ENCODE measurements at regions not wholly inside any gene's neighbourhood (a gene's known extent, or its start where the extent isn't known, plus 50 kb on each side); places are given as distances from the start of the nearest gene placed in this dataset.

DNA sequence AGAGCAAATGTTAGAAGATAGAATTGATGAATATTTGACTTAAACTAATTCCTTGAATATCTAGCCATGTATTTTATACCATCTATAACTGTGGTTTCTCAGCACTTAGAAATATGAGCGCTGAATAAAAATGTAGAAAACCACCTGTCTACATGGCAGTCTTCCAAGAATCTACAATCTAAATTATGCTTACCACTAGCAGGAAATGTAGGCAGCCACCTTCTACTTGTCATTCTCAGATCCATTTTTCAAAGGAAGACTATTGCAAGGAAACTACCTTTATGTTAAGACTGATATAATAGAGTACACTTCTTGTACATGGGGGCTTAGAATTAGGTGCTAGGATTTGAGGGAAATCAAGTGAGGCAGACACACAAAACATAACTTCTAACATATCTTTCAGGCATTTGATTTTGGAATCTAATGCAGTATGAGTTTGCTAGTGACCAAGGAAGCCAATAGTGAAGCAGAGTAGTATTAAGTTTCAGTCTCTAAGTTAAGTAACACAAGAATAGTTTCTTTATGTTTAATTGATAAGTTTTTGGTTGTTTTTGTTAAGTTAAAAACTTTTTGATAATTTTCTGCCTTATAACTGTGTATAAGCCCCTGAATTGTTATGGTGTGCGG is 175.9 kb upstream of the ITGA4 start:
- H3K9ac ChIP-seq (ENCODE audit: low read depth in 1 of 2, low read length in 2 of 2): no peak overlapping the region
- H3K9me3 ChIP-seq (ENCODE audit: control insufficient read depth in 1 of 2, low read length in 2 of 2): no peaks in the 10 kb centered on the region
- H3K4me1 ChIP-seq (ENCODE audit: control insufficient read depth in 1 of 2, insufficient read depth in 2 of 2, low read length in 2 of 2): no peaks in the 10 kb centered on the region
- no peak overlapping the region for H3K27ac ChIP-seq (ENCODE audit: low read depth, low read length)
- H3K4me3 ChIP-seq (ENCODE audit: low read depth in 1 of 2, low read length in 2 of 2): no peak overlapping the region
- no peaks in the 10 kb centered on the region for H3K27me3 ChIP-seq (ENCODE audit: control insufficient read depth in 1 of 2, insufficient read depth in 2 of 2, low read length in 2 of 2)
- no peaks in the 10 kb centered on the region for H3K36me3 ChIP-seq (ENCODE audit: control insufficient read depth in 1 of 2, insufficient read depth in 2 of 2, low read length in 2 of 2)

GRCh38 chr2:181285116-181285515 is 172.1 kb upstream of the ITGA4 start:
- H3K4me3 ChIP-seq (ENCODE audit: low read depth in 1 of 2, low read length in 2 of 2): no peak overlapping the region
- H3K36me3 ChIP-seq (ENCODE audit: control insufficient read depth in 1 of 2, insufficient read depth in 2 of 2, low read length in 2 of 2): no peaks in the 10 kb centered on the region
- no peaks in the 10 kb centered on the region for H3K4me1 ChIP-seq (ENCODE audit: control insufficient read depth in 1 of 2, insufficient read depth in 2 of 2, low read length in 2 of 2)
- H3K9me3 ChIP-seq (ENCODE audit: control insufficient read depth in 1 of 2, low read length in 2 of 2): no peaks in the 10 kb centered on the region
- no peak overlapping the region for H3K9ac ChIP-seq (ENCODE audit: low read depth in 1 of 2, low read length in 2 of 2)
- H3K27ac ChIP-seq (ENCODE audit: low read depth, low read length): no peak overlapping the region
- H3K27me3 ChIP-seq (ENCODE audit: control insufficient read depth in 1 of 2, insufficient read depth in 2 of 2, low read length in 2 of 2): no peaks in the 10 kb centered on the region

- Histone ChIP-seq H3K27ac (ENCODE audit: low read depth, low read length) (no peak overlapping the region), H3K9ac (ENCODE audit: low read depth in 1 of 2, low read length in 2 of 2) (no peak overlapping the region), H3K4me1 (ENCODE audit: control insufficient read depth in 1 of 2, insufficient read depth in 2 of 2, low read length in 2 of 2) (no peaks in the 10 kb centered on the region), H3K27me3 (ENCODE audit: control insufficient read depth in 1 of 2, insufficient read depth in 2 of 2, low read length in 2 of 2) (no peaks in the 10 kb centered on the region), H3K36me3 (ENCODE audit: control insufficient read depth in 1 of 2, insufficient read depth in 2 of 2, low read length in 2 of 2) (no peaks in the 10 kb centered on the region), H3K9me3 (ENCODE audit: control insufficient read depth in 1 of 2, low read length in 2 of 2) (no peaks in the 10 kb centered on the region), H3K4me3 (ENCODE audit: low read depth in 1 of 2, low read length in 2 of 2) (no peak overlapping the region)
Observed at GRCh38 chr2:181289698-181290097, 167.5 kb upstream of the ITGA4 start.

- Histone ChIP-seq H3K27me3 (ENCODE audit: control insufficient read depth in 1 of 2, insufficient read depth in 2 of 2, low read length in 2 of 2) (no peaks in the 10 kb centered on the region), H3K4me1 (ENCODE audit: control insufficient read depth in 1 of 2, insufficient read depth in 2 of 2, low read length in 2 of 2) (no peaks in the 10 kb centered on the region), H3K36me3 (ENCODE audit: control insufficient read depth in 1 of 2, insufficient read depth in 2 of 2, low read length in 2 of 2) (no peaks in the 10 kb centered on the region), H3K9ac (ENCODE audit: low read depth in 1 of 2, low read length in 2 of 2) (no peak overlapping the region), H3K9me3 (ENCODE audit: control insufficient read depth in 1 of 2, low read length in 2 of 2) (no peaks in the 10 kb centered on the region), H3K4me3 (ENCODE audit: low read depth in 1 of 2, low read length in 2 of 2) (no peak overlapping the region), H3K27ac (ENCODE audit: low read depth, low read length) (no peak overlapping the region)
Observed at GRCh38 chr2:181290182-181290581, 167.0 kb upstream of the ITGA4 start.

DNA sequence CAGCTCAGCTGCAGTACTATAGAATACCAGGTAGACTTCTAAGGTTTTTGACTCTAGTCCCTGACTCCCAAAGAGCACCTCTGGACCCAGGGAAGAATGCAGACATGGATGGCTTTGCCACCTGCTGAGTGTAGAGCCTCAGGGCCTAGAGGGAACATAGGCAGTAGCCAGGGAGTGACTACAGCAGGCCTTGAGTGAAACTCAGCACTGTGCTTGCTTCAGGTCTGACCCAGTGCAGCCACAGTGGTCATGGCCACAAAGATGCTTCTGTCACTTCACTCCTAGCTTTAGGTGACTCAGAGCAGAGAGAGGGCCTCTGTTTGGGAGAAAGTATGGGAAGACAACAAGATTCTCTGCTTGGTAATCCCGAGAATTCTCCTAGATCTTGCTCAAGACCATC is 162.2 kb upstream of the ITGA4 start:
- no peaks in the 10 kb centered on the region for H3K4me1 ChIP-seq (ENCODE audit: control insufficient read depth in 1 of 2, insufficient read depth in 2 of 2, low read length in 2 of 2)
- H3K27ac ChIP-seq (ENCODE audit: low read depth, low read length): no peak overlapping the region
- no peaks in the 10 kb centered on the region for H3K9me3 ChIP-seq (ENCODE audit: control insufficient read depth in 1 of 2, low read length in 2 of 2)
- H3K4me3 ChIP-seq (ENCODE audit: low read depth in 1 of 2, low read length in 2 of 2): no peak overlapping the region
- no peak overlapping the region for H3K9ac ChIP-seq (ENCODE audit: low read depth in 1 of 2, low read length in 2 of 2)
- no peaks in the 10 kb centered on the region for H3K27me3 ChIP-seq (ENCODE audit: control insufficient read depth in 1 of 2, insufficient read depth in 2 of 2, low read length in 2 of 2)
- no peaks in the 10 kb centered on the region for H3K36me3 ChIP-seq (ENCODE audit: control insufficient read depth in 1 of 2, insufficient read depth in 2 of 2, low read length in 2 of 2)

DNA sequence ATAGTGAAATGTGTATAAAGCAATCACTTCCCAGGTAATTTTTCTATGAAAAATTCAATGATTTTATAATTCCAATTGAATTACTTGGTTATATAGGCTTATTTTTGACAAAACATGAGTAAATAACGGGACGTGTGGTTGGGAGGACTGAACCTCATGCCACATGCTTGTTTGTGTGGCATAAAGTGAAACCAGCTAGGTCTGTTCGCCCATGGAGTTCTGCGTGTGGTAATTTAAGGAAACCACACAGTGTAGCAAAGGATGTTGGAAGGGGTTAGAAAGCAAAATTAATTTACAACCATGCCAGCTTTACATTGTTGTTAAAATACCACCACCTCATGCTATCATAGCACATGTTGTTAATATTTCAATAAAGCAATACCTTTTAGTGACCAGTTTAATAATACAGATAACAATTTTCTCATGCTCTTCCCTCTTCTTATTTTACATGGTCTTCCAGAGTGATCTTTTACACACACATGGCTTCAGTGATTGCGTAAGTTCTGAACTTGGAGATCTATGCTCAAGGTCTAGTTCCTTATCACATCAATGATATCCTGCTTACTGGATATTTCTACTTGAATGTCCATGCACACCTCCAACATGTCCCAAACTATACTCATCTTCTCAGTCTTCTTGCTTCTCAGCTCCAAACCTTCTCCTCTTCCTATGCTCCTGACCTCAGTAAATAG is 156.4 kb upstream of the ITGA4 start:
- no peaks in the 10 kb centered on the region for H3K36me3 ChIP-seq (ENCODE audit: control insufficient read depth in 1 of 2, insufficient read depth in 2 of 2, low read length in 2 of 2)
- H3K27me3 ChIP-seq (ENCODE audit: control insufficient read depth in 1 of 2, insufficient read depth in 2 of 2, low read length in 2 of 2): no peaks in the 10 kb centered on the region
- H3K4me3 ChIP-seq (ENCODE audit: low read depth in 1 of 2, low read length in 2 of 2): no peak overlapping the region

DNA sequence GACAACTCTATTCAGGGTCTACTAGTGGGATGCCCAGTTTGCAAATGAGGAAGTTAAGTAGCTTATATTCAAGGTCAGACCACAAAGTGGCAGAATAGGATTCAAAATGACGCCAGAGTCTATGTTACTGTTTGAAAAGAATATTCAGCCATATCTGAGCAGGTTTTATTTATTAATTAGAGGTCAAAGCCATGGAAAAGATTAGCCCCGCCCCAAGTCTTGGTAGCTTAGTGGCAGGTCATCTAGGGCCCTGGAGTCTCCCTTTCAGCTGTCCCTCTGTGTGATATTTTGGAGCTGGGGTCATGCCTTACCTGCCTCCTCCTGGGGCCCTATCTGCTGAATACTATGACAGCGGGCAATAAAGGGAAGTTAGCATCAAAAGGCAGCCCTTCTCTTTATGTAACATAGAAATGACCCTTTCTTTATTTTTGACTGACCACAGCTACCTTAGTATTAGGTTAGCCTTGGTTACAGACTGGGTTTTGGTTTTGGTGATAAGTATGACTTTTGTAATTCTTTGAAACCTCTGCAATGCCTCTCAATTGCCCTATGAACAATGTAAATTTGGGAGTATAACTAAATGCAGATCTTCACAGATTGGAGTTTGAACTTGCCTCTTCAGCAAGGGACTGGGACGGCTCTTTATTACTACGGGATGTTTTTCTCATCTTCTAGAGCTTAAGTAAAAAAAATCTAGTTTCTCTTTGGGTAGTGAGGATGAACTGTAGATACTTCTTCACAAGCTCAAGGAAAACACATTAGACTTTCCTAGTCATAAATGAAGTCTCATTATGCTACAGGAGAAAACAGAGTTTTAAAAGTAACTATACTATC is 153.0 kb upstream of the ITGA4 start:
- Histone ChIP-seq H3K36me3 (ENCODE audit: control insufficient read depth in 1 of 2, insufficient read depth in 2 of 2, low read length in 2 of 2) (no peaks in the 10 kb centered on the region), H3K9me3 (ENCODE audit: control insufficient read depth in 1 of 2, low read length in 2 of 2) (no peaks in the 10 kb centered on the region), H3K4me3 (ENCODE audit: low read depth in 1 of 2, low read length in 2 of 2) (no peak overlapping the region), H3K9ac (ENCODE audit: low read depth in 1 of 2, low read length in 2 of 2) (no peak overlapping the region), H3K27me3 (ENCODE audit: control insufficient read depth in 1 of 2, insufficient read depth in 2 of 2, low read length in 2 of 2) (no peaks in the 10 kb centered on the region), H3K4me1 (ENCODE audit: control insufficient read depth in 1 of 2, insufficient read depth in 2 of 2, low read length in 2 of 2) (peaks cover 10% of the 10 kb centered on the region in 2 donors), H3K27ac (ENCODE audit: low read depth, low read length) (peak overlapping the region; percentile 13)

More for the DNA sequence above, 156.4 kb upstream of the ITGA4 start:
- H3K4me1 ChIP-seq (ENCODE audit: control insufficient read depth in 1 of 2, insufficient read depth in 2 of 2, low read length in 2 of 2): peaks cover 5 to 7% of the 10 kb centered on the region in 2 donors
- no peak overlapping the region for H3K9ac ChIP-seq (ENCODE audit: low read depth in 1 of 2, low read length in 2 of 2)
- no peak overlapping the region for H3K27ac ChIP-seq (ENCODE audit: low read depth, low read length)
- H3K9me3 ChIP-seq (ENCODE audit: control insufficient read depth in 1 of 2, low read length in 2 of 2): no peaks in the 10 kb centered on the region

GRCh38 chr2:181305301-181306123 is 151.7 kb upstream of the ITGA4 start:
- Histone ChIP-seq H3K4me3 (ENCODE audit: low read depth in 1 of 2, low read length in 2 of 2) (no peak overlapping the region), H3K27me3 (ENCODE audit: control insufficient read depth in 1 of 2, insufficient read depth in 2 of 2, low read length in 2 of 2) (no peaks in the 10 kb centered on the region), H3K9me3 (ENCODE audit: control insufficient read depth in 1 of 2, low read length in 2 of 2) (no peaks in the 10 kb centered on the region), H3K27ac (ENCODE audit: low read depth, low read length) (peak overlapping the region; percentile 56), H3K4me1 (ENCODE audit: control insufficient read depth in 1 of 2, insufficient read depth in 2 of 2, low read length in 2 of 2) (peaks cover 10% of the 10 kb centered on the region in 2 donors), H3K36me3 (ENCODE audit: control insufficient read depth in 1 of 2, insufficient read depth in 2 of 2, low read length in 2 of 2) (no peaks in the 10 kb centered on the region), H3K9ac (ENCODE audit: low read depth in 1 of 2, low read length in 2 of 2) (peak overlapping the region; percentile 13 to 15)

DNA sequence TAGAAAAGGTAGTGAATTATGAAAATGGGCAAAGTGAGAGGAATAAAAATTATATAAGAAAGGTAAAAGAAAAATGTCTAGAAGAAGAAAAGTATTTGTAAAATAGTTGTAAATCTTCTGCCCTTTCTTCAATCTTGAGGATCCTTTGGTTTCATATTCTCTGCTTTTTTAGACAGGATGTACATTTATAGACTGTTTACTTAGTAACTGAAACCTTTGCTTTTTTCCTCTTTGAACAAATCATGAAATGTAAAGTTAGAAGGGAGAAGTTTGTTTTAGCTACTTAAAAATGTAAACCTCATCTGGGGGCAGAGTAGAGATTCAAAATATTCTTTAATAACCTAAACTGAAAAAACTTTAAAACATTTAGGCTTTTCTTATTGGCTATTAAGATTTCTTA is 150.4 kb upstream of the ITGA4 start:
- peaks cover 10% of the 10 kb centered on the region in 2 donors for H3K4me1 ChIP-seq (ENCODE audit: control insufficient read depth in 1 of 2, insufficient read depth in 2 of 2, low read length in 2 of 2)
- no peak overlapping the region for H3K9ac ChIP-seq (ENCODE audit: low read depth in 1 of 2, low read length in 2 of 2)
- no peaks in the 10 kb centered on the region for H3K9me3 ChIP-seq (ENCODE audit: control insufficient read depth in 1 of 2, low read length in 2 of 2)
- peak overlapping the region; percentile 30 for H3K27ac ChIP-seq (ENCODE audit: low read depth, low read length)
- no peak overlapping the region for H3K4me3 ChIP-seq (ENCODE audit: low read depth in 1 of 2, low read length in 2 of 2)
- H3K36me3 ChIP-seq (ENCODE audit: control insufficient read depth in 1 of 2, insufficient read depth in 2 of 2, low read length in 2 of 2): no peaks in the 10 kb centered on the region
- no peaks in the 10 kb centered on the region for H3K27me3 ChIP-seq (ENCODE audit: control insufficient read depth in 1 of 2, insufficient read depth in 2 of 2, low read length in 2 of 2)
